IMR-90 (cell line): ENCODE measurements at regions not wholly inside any gene's neighbourhood (a gene's known extent, or its start where the extent isn't known, plus 50 kb on each side); places are given as distances from the start of the nearest gene placed in this dataset.

Source experiments
- CEBPB ChIP-seq: IDR thresholded peaks from 2 replicates; pipeline ENCODE4 v1.6.1; 2012; ENCODE audit warnings: low read depth, low read length, improper control_type of control experiment
- CHD1 ChIP-seq: IDR thresholded peaks from 2 replicates; pipeline ENCODE4 v1.6.1; 2012; ENCODE audit warnings: low read depth, low read length, improper control_type of control experiment
- CTCF ChIP-seq: conservative IDR thresholded peaks from 2 replicates; pipeline ENCODE4 v1.5.1; 2012; ENCODE audit warnings: mild to moderate bottlenecking, low read depth, low read length, improper control_type of control experiment
- FOS ChIP-seq: fragments of 150-350 bp; IDR thresholded peaks from 2 replicates; pipeline ENCODE4 v1.6.1; 2016; ENCODE audit warnings: low read depth, low read length
- MAFK ChIP-seq: IDR thresholded peaks from 2 replicates; pipeline ENCODE4 v1.6.1; 2012; ENCODE audit warnings: low read depth, low read length, improper control_type of control experiment
- MAZ ChIP-seq: IDR thresholded peaks from 2 replicates; pipeline ENCODE4 v1.6.1; 2012; ENCODE audit warnings: low read depth, mild to moderate bottlenecking, low read length, improper control_type of control experiment, moderate library complexity, borderline replicate concordance
- POLR2A ChIP-seq: IDR thresholded peaks from 2 replicates; pipeline ENCODE4 v1.6.1; 2012; ENCODE audit warnings: mild to moderate bottlenecking, low read depth, low read length
- RAD21 ChIP-seq: IDR thresholded peaks from 2 replicates; pipeline ENCODE4 v1.6.1; 2012; ENCODE audit warnings: low read length, improper control_type of control experiment
- RCOR1 ChIP-seq: IDR thresholded peaks from 2 replicates; pipeline ENCODE4 v1.6.1; 2012; ENCODE audit warnings: mild to moderate bottlenecking, low read length, improper control_type of control experiment; ENCODE audit not compliant: insufficient replicate concordance
- RFX5 ChIP-seq: IDR thresholded peaks from 2 replicates; pipeline ENCODE4 v1.8.0; 2012; ENCODE audit warnings: low read depth, mild to moderate bottlenecking, low read length, moderate library complexity

DNA sequence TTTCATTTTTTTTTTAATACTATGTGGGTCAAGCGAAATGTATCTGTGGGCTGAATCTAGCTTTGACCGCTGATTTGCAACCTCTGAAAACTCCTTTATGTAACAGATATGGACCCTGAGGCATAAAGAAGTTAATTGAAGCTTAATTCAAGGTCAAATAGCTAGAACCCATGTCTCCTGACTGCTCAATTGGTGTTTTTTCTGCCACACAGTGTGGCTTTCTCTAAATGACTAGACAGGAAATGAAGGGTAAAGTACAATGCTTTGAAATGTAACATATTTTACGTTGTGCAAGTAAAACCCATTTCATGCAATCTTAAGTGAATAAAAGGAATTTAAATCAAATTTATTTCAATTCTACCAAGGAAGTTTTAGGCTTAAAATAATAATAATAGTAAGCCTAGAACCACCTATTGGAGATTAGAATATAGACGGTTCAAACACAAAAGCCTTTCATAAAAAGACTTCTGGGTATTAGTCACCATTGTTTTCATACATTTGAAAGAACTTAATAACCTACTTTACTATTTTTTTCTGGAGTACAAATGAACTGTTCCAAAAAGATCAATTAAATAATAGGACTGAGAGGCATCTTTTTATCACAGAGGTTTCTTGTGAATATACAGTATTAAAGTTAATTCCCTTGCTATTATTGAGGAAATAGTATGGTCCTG, 279.8 kb downstream of the EPHA7 start:
- no peak for TF ChIP-seq FOS
- TF ChIP-seq RAD21: no peak
- TF ChIP-seq POLR2A: no peak
- TF ChIP-seq CTCF: no peak
- TF ChIP-seq MAFK: no peak
- TF ChIP-seq CHD1: no peak
- TF ChIP-seq CEBPB: no peak
- no peak for TF ChIP-seq RFX5
- no peak for TF ChIP-seq RCOR1
- TF ChIP-seq MAZ: no peak
